GM19372 (cell line): ENCODE measurements at regions not wholly inside any gene's neighbourhood (a gene's known extent, or its start where the extent isn't known, plus 50 kb on each side); places are given as distances from the start of the nearest gene placed in this dataset.
"Not testable (repeated sequence)": the region's sequence is repeated elsewhere in the genome, so short reads cannot be mapped to it uniquely, and the experiment has no call there.

Source experiments
- ATAC-seq: cut with Tn5 transposase; IDR thresholded peaks from one replicate; pipeline ENCODE4 v1.9.1; 2021; ENCODE audit warnings: mild to moderate bottlenecking, low read depth, moderate library complexity; ENCODE audit not compliant: unreplicated experiment

- no peak for ATAC-seq
Observed at GRCh38 chr12:34402228-34402898, 380.1 kb downstream of the ALG10 start.

- no peak for ATAC-seq
Observed at GRCh38 chr12:34402899-34403705, 380.8 kb downstream of the ALG10 start.

GRCh38 chr12:34403706-34404376 is 381.5 kb downstream of the ALG10 start:
- ATAC-seq = no peak

- no peak for ATAC-seq
Observed at GRCh38 chr12:34404377-34405285, 382.3 kb downstream of the ALG10 start.

- ATAC-seq = no peak
Observed at GRCh38 chr12:34405286-34406227, 383.3 kb downstream of the ALG10 start.

- ATAC-seq = no peak
Observed at GRCh38 chr12:34406228-34406995, 384.1 kb downstream of the ALG10 start.

- ATAC-seq = no peak
Observed at GRCh38 chr12:34406996-34407300, 384.7 kb downstream of the ALG10 start.

GRCh38 chr12:34407813-34408212 is 385.5 kb downstream of the ALG10 start:
- no peak for ATAC-seq

- ATAC-seq = not testable (repeated sequence)
Observed at GRCh38 chr12:34431509-34431908, 409.2 kb downstream of the ALG10 start.
